MM.1S (cell line): ENCODE measurements at regions not wholly inside any gene's neighbourhood (a gene's known extent, or its start where the extent isn't known, plus 50 kb on each side); places are given as distances from the start of the nearest gene placed in this dataset.

Experiments used
- DNase-seq: peaks from one replicate; pipeline ENCODE4 v3.0.0-alpha.2; 2015
- H2AFZ ChIP-seq: fragments of 300-600 bp; sonication (generic); 2 replicates; pipeline ENCODE4 v1.6.0; 2016; ENCODE audit warnings: antibody characterized with exemption, low read length
- H3F3A ChIP-seq: fragments of 300-600 bp; sonication (generic); 2 replicates; pipeline ENCODE4 v1.6.1; 2016; ENCODE audit warnings: mild to moderate bottlenecking, antibody characterized with exemption, low read length, moderate library complexity, mixed read lengths; ENCODE audit not compliant: insufficient read depth
- H3K27ac ChIP-seq: fragments of 300-600 bp; sonication (generic); 2 replicates; pipeline ENCODE4 v1.5.1; 2016; ENCODE audit warnings: mild to moderate bottlenecking, low read length
- H3K27me3 ChIP-seq: fragments of 300-600 bp; sonication (generic); replicated peaks from 2 replicates; pipeline ENCODE4 v1.6.0; 2016; ENCODE audit warnings: low read length; ENCODE audit not compliant: insufficient read depth
- H3K36me3 ChIP-seq: fragments of 300-600 bp; sonication (generic); replicated peaks from 2 replicates; pipeline ENCODE4 v1.6.1; 2016; ENCODE audit warnings: mild to moderate bottlenecking, low read length, mixed read lengths; ENCODE audit not compliant: insufficient read depth
- H3K4me1 ChIP-seq: fragments of 300-600 bp; sonication (generic); 2 replicates; pipeline ENCODE4 v1.6.1; 2016; ENCODE audit warnings: low read length, mixed read lengths
- H3K4me2 ChIP-seq: fragments of 300-600 bp; sonication (generic); 2 replicates; pipeline ENCODE4 v1.6.0; 2016; ENCODE audit warnings: low read depth, low read length
- H3K4me3 ChIP-seq: fragments of 300-600 bp; sonication (generic); 2 replicates; pipeline ENCODE4 v1.5.1; 2016; ENCODE audit warnings: low read length, mixed read lengths
- H3K79me2 ChIP-seq: fragments of 300-600 bp; sonication (generic); 2 replicates; pipeline ENCODE4 v1.6.1; 2016; ENCODE audit warnings: mixed run types, low read length, mixed read lengths
- H3K9ac ChIP-seq: fragments of 300-600 bp; sonication (generic); 2 replicates; pipeline ENCODE4 v1.6.1; 2016; ENCODE audit warnings: low read length, mixed read lengths
- H3K9me2 ChIP-seq: fragments of 300-600 bp; sonication (generic); replicated peaks from 2 replicates; pipeline ENCODE4 v1.6.1; 2016; ENCODE audit warnings: mild to moderate bottlenecking, low read length, mixed read lengths; ENCODE audit not compliant: insufficient read depth
- H3K9me3 ChIP-seq: fragments of 300-600 bp; sonication (generic); replicated peaks from 2 replicates; pipeline ENCODE4 v1.6.1; 2016; ENCODE audit warnings: mild to moderate bottlenecking, low read length, mixed read lengths; ENCODE audit not compliant: insufficient read depth
- H4K20me1 ChIP-seq: fragments of 300-600 bp; sonication (generic); 2 replicates; pipeline ENCODE4 v1.6.1; 2016; ENCODE audit warnings: mild to moderate bottlenecking, low read length, moderate library complexity, mixed read lengths; ENCODE audit not compliant: insufficient read depth
- EZH2 ChIP-seq: fragments of 300-600 bp; sonication (generic); optimal IDR thresholded peaks from 2 replicates; pipeline ENCODE3; 2017; ENCODE audit warnings: low read depth, mild to moderate bottlenecking, antibody characterized with exemption, low read length, mixed read lengths
- EZH2phosphoT487 ChIP-seq: fragments of 300-600 bp; sonication (generic); IDR thresholded peaks from 2 replicates; pipeline ENCODE4 v1.6.1; 2018; ENCODE audit warnings: antibody characterized with exemption, low read length
- TF ChIP-seq, protein P1 (sequence below): fragments of 300-600 bp; sonication (generic); IDR thresholded peaks from 2 replicates; pipeline ENCODE4 v1.5.1; 2016; ENCODE audit warnings: antibody characterized with exemption, low read length, mixed read lengths

DNA sequence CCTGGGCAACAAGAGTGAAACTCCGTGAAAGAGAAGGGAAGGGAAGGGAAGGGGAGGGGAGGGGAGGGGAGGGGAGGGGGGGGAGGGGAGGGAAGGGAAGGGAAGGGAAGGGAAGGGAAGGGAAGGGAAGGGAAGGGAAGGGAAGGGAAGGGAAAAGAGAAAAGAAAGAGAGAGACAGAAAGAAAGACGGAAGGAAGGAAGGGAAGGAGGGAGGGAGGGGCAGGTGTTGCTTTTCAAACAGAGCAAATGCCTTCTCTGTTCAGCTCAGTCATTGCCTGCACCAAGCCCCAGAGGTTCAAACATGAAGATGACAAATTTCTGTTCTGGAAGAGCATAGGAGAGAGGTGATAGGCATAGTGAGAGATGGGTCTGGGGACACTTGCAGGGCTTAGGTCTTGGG is 330.0 kb downstream of the DRD1 start:
- TF ChIP-seq EZH2phosphoT487 (no peak), EZH2 (no peak)
- TF ChIP-seq, protein P1, sequence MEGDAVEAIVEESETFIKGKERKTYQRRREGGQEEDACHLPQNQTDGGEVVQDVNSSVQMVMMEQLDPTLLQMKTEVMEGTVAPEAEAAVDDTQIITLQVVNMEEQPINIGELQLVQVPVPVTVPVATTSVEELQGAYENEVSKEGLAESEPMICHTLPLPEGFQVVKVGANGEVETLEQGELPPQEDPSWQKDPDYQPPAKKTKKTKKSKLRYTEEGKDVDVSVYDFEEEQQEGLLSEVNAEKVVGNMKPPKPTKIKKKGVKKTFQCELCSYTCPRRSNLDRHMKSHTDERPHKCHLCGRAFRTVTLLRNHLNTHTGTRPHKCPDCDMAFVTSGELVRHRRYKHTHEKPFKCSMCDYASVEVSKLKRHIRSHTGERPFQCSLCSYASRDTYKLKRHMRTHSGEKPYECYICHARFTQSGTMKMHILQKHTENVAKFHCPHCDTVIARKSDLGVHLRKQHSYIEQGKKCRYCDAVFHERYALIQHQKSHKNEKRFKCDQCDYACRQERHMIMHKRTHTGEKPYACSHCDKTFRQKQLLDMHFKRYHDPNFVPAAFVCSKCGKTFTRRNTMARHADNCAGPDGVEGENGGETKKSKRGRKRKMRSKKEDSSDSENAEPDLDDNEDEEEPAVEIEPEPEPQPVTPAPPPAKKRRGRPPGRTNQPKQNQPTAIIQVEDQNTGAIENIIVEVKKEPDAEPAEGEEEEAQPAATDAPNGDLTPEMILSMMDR: no peak
- Histone ChIP-seq H3K4me2 (no peak overlapping the region), H4K20me1 (no peaks in the 10 kb centered on the region), H3K9me2 (no peaks in the 10 kb centered on the region), H3K9me3 (no peaks in the 10 kb centered on the region), H3K4me3 (no peak overlapping the region), H3K27ac (no peak overlapping the region), H3K27me3 (no peaks in the 10 kb centered on the region), H3K9ac (no peak overlapping the region), H3K36me3 (no peaks in the 10 kb centered on the region), H3K79me2 (no peaks in the 10 kb centered on the region), H2AFZ (no peak overlapping the region), H3F3A (no peaks in the 10 kb centered on the region), H3K4me1 (no peaks in the 10 kb centered on the region)
- no peak for DNase-seq

DNA sequence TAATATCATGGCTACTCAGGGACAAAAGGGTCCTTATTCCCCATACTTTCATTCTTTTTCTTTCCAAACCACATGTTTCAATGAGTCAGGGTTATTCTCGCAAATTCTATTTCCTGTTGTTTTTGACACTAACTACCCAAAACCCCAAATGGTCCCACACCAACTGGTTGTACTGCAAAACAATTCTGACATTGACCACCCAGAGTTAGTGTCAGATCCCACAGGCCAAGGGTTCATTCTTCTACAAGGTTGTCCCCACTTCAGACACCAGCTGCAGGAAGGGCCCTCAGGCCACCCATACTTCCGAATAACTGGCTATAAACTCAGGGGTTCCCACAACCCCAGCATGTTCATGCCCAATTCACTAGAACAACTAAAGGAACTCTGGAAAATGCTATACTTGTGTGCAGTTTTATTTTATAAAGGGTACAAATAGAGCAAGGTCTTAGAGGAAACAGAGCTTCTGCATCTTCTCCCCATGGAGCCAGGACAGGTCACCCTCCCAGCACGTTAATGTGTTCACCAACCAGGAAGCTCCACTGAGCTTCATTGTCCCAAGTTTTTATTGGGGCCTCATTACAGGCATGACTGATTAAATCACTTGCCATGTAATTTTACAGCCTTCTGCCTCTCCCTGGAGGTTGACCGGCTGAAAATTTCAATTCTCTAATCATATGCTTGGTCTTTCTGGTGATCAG is 334.8 kb downstream of the DRD1 start:
- Histone ChIP-seq H3K9me2 (no peaks in the 10 kb centered on the region), H3K9ac (no peak overlapping the region), H3K4me1 (no peaks in the 10 kb centered on the region), H3K36me3 (no peaks in the 10 kb centered on the region), H3F3A (no peaks in the 10 kb centered on the region), H3K9me3 (no peaks in the 10 kb centered on the region), H2AFZ (no peak overlapping the region), H3K27me3 (no peaks in the 10 kb centered on the region), H3K27ac (no peak overlapping the region), H3K4me2 (no peak overlapping the region), H4K20me1 (no peaks in the 10 kb centered on the region), H3K79me2 (no peaks in the 10 kb centered on the region), H3K4me3 (no peak overlapping the region)
- TF ChIP-seq, protein P1: no peak
- TF ChIP-seq EZH2 (no peak), EZH2phosphoT487 (no peak)
- DNase-seq: no peak

DNA sequence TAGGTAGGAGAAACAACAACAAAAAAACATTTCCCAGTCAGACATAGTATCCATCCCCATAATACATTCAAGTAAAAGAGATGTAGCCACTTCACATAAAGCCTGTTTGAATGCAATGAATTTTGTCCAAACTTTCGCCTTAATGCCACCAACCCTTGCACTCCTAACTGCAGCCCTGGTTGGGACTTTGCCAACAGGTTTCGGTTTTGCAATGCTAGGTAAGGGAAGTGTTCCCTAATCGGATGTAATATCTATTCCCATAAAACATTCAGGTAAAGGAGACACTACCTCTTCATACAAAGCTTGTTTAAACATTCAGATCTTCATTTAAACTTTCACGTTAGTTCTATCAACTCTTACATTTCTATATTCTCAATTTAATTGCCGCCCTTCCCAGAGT is 336.1 kb downstream of the DRD1 start:
- Histone ChIP-seq H3K9ac (no peak overlapping the region), H2AFZ (no peak overlapping the region), H3K9me3 (no peaks in the 10 kb centered on the region), H3K4me1 (no peaks in the 10 kb centered on the region), H3K36me3 (no peaks in the 10 kb centered on the region), H3K79me2 (no peaks in the 10 kb centered on the region), H3K4me2 (no peak overlapping the region), H3F3A (no peaks in the 10 kb centered on the region), H3K9me2 (no peaks in the 10 kb centered on the region), H4K20me1 (no peaks in the 10 kb centered on the region), H3K4me3 (no peak overlapping the region), H3K27me3 (no peaks in the 10 kb centered on the region), H3K27ac (no peak overlapping the region)
- no peak for DNase-seq
- TF ChIP-seq EZH2 (no peak), EZH2phosphoT487 (no peak)
- TF ChIP-seq, protein P1: no peak
